ENCODE measurements at regions not wholly inside any gene's neighbourhood (a gene's known extent, or its start where the extent isn't known, plus 50 kb on each side); places are given as distances from the start of the nearest gene placed in this dataset.
"Not testable (repeated sequence)": the region's sequence is repeated elsewhere in the genome, so short reads cannot be mapped to it uniquely, and the experiment has no call there.

- DNase-seq (ENCODE audit: low read depth), result no peak
Observed at GRCh38 chr21:15119486-15119885, 54.7 kb upstream of the NRIP1 start.

- DNase-seq (ENCODE audit: low read depth), result no peak
Observed at GRCh38 chr21:15121097-15121654, 56.4 kb upstream of the NRIP1 start.

- no peak for DNase-seq (ENCODE audit: low read depth)
Observed at GRCh38 chr21:15121655-15122120, 56.9 kb upstream of the NRIP1 start.

- DNase-seq (ENCODE audit: low read depth), result no peak
Observed at GRCh38 chr21:15122241-15122640, 57.4 kb upstream of the NRIP1 start.

GRCh38 chr21:15124731-15125130 lies 59.9 kb upstream of the NRIP1 start:
- no peak for DNase-seq (ENCODE audit: low read depth)

GRCh38 chr21:15126948-15127347 lies 62.1 kb upstream of the NRIP1 start:
- no peak for DNase-seq (ENCODE audit: low read depth)

- no peak for DNase-seq (ENCODE audit: low read depth)
Observed at GRCh38 chr21:15127437-15127836, 62.6 kb upstream of the NRIP1 start.

GRCh38 chr21:15128267-15128666 lies 63.5 kb upstream of the NRIP1 start:
- DNase-seq (ENCODE audit: low read depth), result no peak

GRCh38 chr21:15128714-15129113 lies 63.9 kb upstream of the NRIP1 start:
- DNase-seq (ENCODE audit: low read depth), result not testable (repeated sequence)

GRCh38 chr21:15130326-15130725 lies 65.5 kb upstream of the NRIP1 start:
- no peak for DNase-seq (ENCODE audit: low read depth)

- no peak for DNase-seq (ENCODE audit: low read depth)
Observed at GRCh38 chr21:15130751-15131150, 66.0 kb upstream of the NRIP1 start.

- no peak for DNase-seq (ENCODE audit: low read depth)
Observed at GRCh38 chr21:15132781-15133180, 68.0 kb upstream of the NRIP1 start.

- no peak for DNase-seq (ENCODE audit: low read depth)
Observed at GRCh38 chr21:15134701-15135470, 70.1 kb upstream of the NRIP1 start.

GRCh38 chr21:15135867-15136629 lies 71.2 kb upstream of the NRIP1 start:
- no peak for DNase-seq (ENCODE audit: low read depth)

- DNase-seq (ENCODE audit: low read depth), result no peak
Observed at GRCh38 chr21:15138490-15138889, 73.7 kb upstream of the NRIP1 start.

GRCh38 chr21:15139898-15140297 lies 75.1 kb upstream of the NRIP1 start:
- DNase-seq (ENCODE audit: low read depth), result no peak

GRCh38 chr21:15140321-15141019 lies 75.7 kb upstream of the NRIP1 start:
- no peak for DNase-seq (ENCODE audit: low read depth)

- DNase-seq (ENCODE audit: low read depth), result no peak
Observed at GRCh38 chr21:15141261-15141970, 76.6 kb upstream of the NRIP1 start.

- no peak for DNase-seq (ENCODE audit: low read depth)
Observed at GRCh38 chr21:15144026-15144425, 79.2 kb upstream of the NRIP1 start.

- DNase-seq (ENCODE audit: low read depth), result no peak
Observed at GRCh38 chr21:15148437-15148836, 83.6 kb upstream of the NRIP1 start.

GRCh38 chr21:15149600-15150224 lies 84.9 kb upstream of the NRIP1 start:
- no peak for DNase-seq (ENCODE audit: low read depth)
